ENCODE measurements at regions not wholly inside any gene's neighbourhood (a gene's known extent, or its start where the extent isn't known, plus 50 kb on each side); places are given as distances from the start of the nearest gene placed in this dataset.

DNA sequence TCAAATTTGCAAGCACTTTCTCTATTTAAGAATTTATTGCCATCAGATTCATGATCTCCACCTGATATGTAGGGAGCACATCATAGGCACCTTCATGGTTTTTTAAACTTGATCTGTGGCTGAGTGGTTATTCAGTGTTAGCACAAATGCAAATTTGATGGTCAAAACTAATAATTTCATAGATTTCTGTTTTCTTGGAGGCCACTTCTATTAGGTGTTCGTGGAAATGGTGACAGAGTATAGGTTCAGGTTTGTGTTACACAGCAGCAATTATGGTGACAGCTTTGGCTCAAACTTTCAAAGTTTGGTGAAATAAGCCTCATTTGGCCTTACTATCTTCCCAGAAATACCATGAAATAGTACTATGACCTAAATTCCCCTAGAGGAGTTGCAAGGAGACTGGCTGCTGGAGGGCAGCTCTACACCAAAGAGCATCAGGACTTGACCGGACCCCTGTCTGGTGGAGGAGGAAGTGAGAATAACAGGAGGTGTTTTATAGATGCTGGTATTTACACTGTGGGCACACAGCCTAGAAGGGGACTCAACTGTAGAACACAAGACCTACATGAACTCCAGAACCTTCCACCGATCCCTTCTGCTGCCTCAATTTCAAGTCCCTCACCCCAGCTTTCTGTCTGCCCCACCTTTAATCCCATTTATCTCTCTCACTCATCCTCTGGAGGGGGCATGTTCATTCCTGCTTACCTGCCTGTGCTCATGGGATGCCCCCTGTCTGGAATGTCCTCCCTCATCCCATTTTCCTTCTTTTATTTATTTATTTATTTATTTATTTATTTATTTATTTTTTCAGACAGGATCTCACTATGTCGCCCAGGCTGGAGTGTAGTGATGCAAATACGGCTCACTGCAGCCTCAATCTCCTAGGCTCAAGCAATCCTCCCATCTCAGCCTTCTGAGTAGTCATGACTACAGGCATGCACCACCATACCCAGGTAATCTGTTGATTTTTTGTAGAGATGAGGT is 132.9 kb upstream of the SIX2 start:
- Histone ChIP-seq H3K27ac (ENCODE audit: low read length) (no peak overlapping the region), H4K20me1 (ENCODE audit: insufficient read depth) (no peaks in the 10 kb centered on the region), H3K9ac (ENCODE audit: low read length) (no peak overlapping the region), H3K9me2 (ENCODE audit: insufficient read depth, low read length) (no peaks in the 10 kb centered on the region), H3K27me3 (ENCODE audit: insufficient read depth, low read depth, low read length) (no peaks in the 10 kb centered on the region), H3K36me3 (ENCODE audit: insufficient read depth, low read length) (no peaks in the 10 kb centered on the region), H3K4me3 (ENCODE audit: low read length) (no peak overlapping the region), H3K79me2 (replicated peaks; ENCODE audit: insufficient read depth, low read length) (no peaks in the 10 kb centered on the region), H2AFZ (ENCODE audit: low read depth, low read length) (no peak overlapping the region), H3K9me3 (ENCODE audit: low read length) (no peaks in the 10 kb centered on the region), H3K4me2 (ENCODE audit: low read length) (no peak overlapping the region), H3F3A (ENCODE audit: insufficient read depth, low read length, poor library complexity, severe bottlenecking) (no peaks in the 10 kb centered on the region)
- TF ChIP-seq POLR2AphosphoS5 (IDR thresholded peaks at IDR 0.05) (no peak), EP300 (conservative IDR thresholded peaks at IDR 0.05; ENCODE audit: poor library complexity, severe bottlenecking) (no peak), RAD21 (conservative IDR thresholded peaks at IDR 0.05) (no peak), MXI1 (conservative IDR thresholded peaks at IDR 0.05; ENCODE audit: poor library complexity, severe bottlenecking) (no peak), EZH2 (IDR thresholded peaks at IDR 0.05; ENCODE audit: borderline replicate concordance, insufficient read depth, low read length, poor library complexity, severe bottlenecking) (no peak), TAF1 (IDR thresholded peaks at IDR 0.05; ENCODE audit: low read depth) (no peak), SMC3 (conservative IDR thresholded peaks at IDR 0.05; ENCODE audit: poor library complexity) (no peak)
- TF ChIP-seq, protein P1, sequence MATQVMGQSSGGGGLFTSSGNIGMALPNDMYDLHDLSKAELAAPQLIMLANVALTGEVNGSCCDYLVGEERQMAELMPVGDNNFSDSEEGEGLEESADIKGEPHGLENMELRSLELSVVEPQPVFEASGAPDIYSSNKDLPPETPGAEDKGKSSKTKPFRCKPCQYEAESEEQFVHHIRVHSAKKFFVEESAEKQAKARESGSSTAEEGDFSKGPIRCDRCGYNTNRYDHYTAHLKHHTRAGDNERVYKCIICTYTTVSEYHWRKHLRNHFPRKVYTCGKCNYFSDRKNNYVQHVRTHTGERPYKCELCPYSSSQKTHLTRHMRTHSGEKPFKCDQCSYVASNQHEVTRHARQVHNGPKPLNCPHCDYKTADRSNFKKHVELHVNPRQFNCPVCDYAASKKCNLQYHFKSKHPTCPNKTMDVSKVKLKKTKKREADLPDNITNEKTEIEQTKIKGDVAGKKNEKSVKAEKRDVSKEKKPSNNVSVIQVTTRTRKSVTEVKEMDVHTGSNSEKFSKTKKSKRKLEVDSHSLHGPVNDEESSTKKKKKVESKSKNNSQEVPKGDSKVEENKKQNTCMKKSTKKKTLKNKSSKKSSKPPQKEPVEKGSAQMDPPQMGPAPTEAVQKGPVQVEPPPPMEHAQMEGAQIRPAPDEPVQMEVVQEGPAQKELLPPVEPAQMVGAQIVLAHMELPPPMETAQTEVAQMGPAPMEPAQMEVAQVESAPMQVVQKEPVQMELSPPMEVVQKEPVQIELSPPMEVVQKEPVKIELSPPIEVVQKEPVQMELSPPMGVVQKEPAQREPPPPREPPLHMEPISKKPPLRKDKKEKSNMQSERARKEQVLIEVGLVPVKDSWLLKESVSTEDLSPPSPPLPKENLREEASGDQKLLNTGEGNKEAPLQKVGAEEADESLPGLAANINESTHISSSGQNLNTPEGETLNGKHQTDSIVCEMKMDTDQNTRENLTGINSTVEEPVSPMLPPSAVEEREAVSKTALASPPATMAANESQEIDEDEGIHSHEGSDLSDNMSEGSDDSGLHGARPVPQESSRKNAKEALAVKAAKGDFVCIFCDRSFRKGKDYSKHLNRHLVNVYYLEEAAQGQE (IDR thresholded peaks at IDR 0.05; ENCODE audit: borderline replicate concordance), result no peak
- TF ChIP-seq, protein P2, sequence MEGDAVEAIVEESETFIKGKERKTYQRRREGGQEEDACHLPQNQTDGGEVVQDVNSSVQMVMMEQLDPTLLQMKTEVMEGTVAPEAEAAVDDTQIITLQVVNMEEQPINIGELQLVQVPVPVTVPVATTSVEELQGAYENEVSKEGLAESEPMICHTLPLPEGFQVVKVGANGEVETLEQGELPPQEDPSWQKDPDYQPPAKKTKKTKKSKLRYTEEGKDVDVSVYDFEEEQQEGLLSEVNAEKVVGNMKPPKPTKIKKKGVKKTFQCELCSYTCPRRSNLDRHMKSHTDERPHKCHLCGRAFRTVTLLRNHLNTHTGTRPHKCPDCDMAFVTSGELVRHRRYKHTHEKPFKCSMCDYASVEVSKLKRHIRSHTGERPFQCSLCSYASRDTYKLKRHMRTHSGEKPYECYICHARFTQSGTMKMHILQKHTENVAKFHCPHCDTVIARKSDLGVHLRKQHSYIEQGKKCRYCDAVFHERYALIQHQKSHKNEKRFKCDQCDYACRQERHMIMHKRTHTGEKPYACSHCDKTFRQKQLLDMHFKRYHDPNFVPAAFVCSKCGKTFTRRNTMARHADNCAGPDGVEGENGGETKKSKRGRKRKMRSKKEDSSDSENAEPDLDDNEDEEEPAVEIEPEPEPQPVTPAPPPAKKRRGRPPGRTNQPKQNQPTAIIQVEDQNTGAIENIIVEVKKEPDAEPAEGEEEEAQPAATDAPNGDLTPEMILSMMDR (IDR thresholded peaks at IDR 0.05; ENCODE audit: poor library complexity, severe bottlenecking), result no peak

DNA sequence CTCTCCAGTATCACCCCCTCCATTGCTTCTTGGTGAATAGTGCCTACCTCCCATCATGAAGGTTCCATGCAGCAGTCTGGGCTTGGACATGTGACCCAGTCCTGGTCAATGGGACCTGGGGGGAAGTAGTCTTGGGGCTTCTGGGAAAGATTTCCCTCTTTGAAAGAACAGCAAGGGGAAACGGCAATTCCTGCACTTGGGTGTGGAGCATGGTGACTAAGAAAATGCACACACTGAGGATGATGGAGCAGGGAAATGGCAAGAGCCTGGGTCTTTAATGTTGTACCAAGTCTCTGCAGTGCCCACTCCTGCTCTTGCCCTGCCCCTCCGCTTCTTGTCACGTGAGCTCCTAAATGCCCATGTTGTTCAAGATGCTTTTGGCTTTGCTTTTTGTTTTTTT is 131.4 kb upstream of the SIX2 start:
- no peaks in the 10 kb centered on the region for H3F3A ChIP-seq (ENCODE audit: insufficient read depth, low read length, poor library complexity, severe bottlenecking)
- no peak overlapping the region for H2AFZ ChIP-seq (ENCODE audit: low read depth, low read length)
- no peaks in the 10 kb centered on the region for H3K36me3 ChIP-seq (ENCODE audit: insufficient read depth, low read length)
- H3K9me2 ChIP-seq (ENCODE audit: insufficient read depth, low read length), result no peaks in the 10 kb centered on the region
- no peaks in the 10 kb centered on the region for H3K79me2 ChIP-seq (replicated peaks; ENCODE audit: insufficient read depth, low read length)
- no peaks in the 10 kb centered on the region for H4K20me1 ChIP-seq (ENCODE audit: insufficient read depth)
- no peaks in the 10 kb centered on the region for H3K27me3 ChIP-seq (ENCODE audit: insufficient read depth, low read depth, low read length)
- no peak overlapping the region for H3K27ac ChIP-seq (ENCODE audit: low read length)
- no peak overlapping the region for H3K4me3 ChIP-seq (ENCODE audit: low read length)
- TF ChIP-seq MXI1 (conservative IDR thresholded peaks at IDR 0.05; ENCODE audit: poor library complexity, severe bottlenecking), result no peak
- TF ChIP-seq RAD21 (conservative IDR thresholded peaks at IDR 0.05), result no peak
- TF ChIP-seq, protein P2 (IDR thresholded peaks at IDR 0.05; ENCODE audit: poor library complexity, severe bottlenecking), result no peak
- TF ChIP-seq EP300 (conservative IDR thresholded peaks at IDR 0.05; ENCODE audit: poor library complexity, severe bottlenecking), result no peak
- TF ChIP-seq EZH2 (IDR thresholded peaks at IDR 0.05; ENCODE audit: borderline replicate concordance, insufficient read depth, low read length, poor library complexity, severe bottlenecking), result no peak
- TF ChIP-seq, protein P1 (IDR thresholded peaks at IDR 0.05; ENCODE audit: borderline replicate concordance), result no peak
- no peak for TF ChIP-seq SMC3 (conservative IDR thresholded peaks at IDR 0.05; ENCODE audit: poor library complexity)
- TF ChIP-seq TAF1 (IDR thresholded peaks at IDR 0.05; ENCODE audit: low read depth), result no peak
- TF ChIP-seq POLR2AphosphoS5 (IDR thresholded peaks at IDR 0.05), result no peak
- H3K9me3 ChIP-seq (ENCODE audit: low read length), result no peaks in the 10 kb centered on the region
- H3K9ac ChIP-seq (ENCODE audit: low read length), result no peak overlapping the region
- no peak overlapping the region for H3K4me2 ChIP-seq (ENCODE audit: low read length)
